ENCODE measurements at regions not wholly inside any gene's neighbourhood (a gene's known extent, or its start where the extent isn't known, plus 50 kb on each side); places are given as distances from the start of the nearest gene placed in this dataset.

- H3K4me3 Mint-ChIP-seq = no peak overlapping the region
- CTCF ChIA-PET = no interaction called here
- DNase-seq = no peak
Observed at GRCh38 chr11:134519390-134519750, 107.3 kb upstream of the B3GAT1 start.

GRCh38 chr11:134518616-134519389 lies 106.8 kb upstream of the B3GAT1 start:
- H3K36me3 Mint-ChIP-seq (ENCODE audit: low read depth) = no peaks in the 10 kb centered on the region
- intact Hi-C loops (cut with micrococcal nuclease) = no loop called here
- CTCF ChIA-PET = no interaction called here
- no peak overlapping the region for H3K27ac Mint-ChIP-seq
- H3K4me3 Mint-ChIP-seq = no peak overlapping the region
- TF ChIP-seq, protein P1, sequence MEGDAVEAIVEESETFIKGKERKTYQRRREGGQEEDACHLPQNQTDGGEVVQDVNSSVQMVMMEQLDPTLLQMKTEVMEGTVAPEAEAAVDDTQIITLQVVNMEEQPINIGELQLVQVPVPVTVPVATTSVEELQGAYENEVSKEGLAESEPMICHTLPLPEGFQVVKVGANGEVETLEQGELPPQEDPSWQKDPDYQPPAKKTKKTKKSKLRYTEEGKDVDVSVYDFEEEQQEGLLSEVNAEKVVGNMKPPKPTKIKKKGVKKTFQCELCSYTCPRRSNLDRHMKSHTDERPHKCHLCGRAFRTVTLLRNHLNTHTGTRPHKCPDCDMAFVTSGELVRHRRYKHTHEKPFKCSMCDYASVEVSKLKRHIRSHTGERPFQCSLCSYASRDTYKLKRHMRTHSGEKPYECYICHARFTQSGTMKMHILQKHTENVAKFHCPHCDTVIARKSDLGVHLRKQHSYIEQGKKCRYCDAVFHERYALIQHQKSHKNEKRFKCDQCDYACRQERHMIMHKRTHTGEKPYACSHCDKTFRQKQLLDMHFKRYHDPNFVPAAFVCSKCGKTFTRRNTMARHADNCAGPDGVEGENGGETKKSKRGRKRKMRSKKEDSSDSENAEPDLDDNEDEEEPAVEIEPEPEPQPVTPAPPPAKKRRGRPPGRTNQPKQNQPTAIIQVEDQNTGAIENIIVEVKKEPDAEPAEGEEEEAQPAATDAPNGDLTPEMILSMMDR (IDR thresholded peaks at IDR 0.05) = no peak
- DNase-seq = no peak
- no peaks in the 10 kb centered on the region for H3K9me3 Mint-ChIP-seq
- no peaks in the 10 kb centered on the region for H3K27me3 Mint-ChIP-seq
- POLR2A ChIA-PET = no interaction called here
- no peak for ATAC-seq (ENCODE audit: low read depth)
- H3K4me1 Mint-ChIP-seq = no peaks in the 10 kb centered on the region

More at GRCh38 chr11:134519390-134519750, 107.3 kb upstream of the B3GAT1 start:
- H3K36me3 Mint-ChIP-seq (ENCODE audit: low read depth) = no peaks in the 10 kb centered on the region
- H3K4me1 Mint-ChIP-seq = no peaks in the 10 kb centered on the region
- no peak for ATAC-seq (ENCODE audit: low read depth)
- intact Hi-C loops (cut with micrococcal nuclease) = no loop called here
- POLR2A ChIA-PET = no interaction called here
- H3K27ac Mint-ChIP-seq = no peak overlapping the region
- TF ChIP-seq, protein P1 (IDR thresholded peaks at IDR 0.05) = no peak
- H3K9me3 Mint-ChIP-seq = peaks cover 2% of the 10 kb centered on the region
- H3K27me3 Mint-ChIP-seq = no peaks in the 10 kb centered on the region

DNA sequence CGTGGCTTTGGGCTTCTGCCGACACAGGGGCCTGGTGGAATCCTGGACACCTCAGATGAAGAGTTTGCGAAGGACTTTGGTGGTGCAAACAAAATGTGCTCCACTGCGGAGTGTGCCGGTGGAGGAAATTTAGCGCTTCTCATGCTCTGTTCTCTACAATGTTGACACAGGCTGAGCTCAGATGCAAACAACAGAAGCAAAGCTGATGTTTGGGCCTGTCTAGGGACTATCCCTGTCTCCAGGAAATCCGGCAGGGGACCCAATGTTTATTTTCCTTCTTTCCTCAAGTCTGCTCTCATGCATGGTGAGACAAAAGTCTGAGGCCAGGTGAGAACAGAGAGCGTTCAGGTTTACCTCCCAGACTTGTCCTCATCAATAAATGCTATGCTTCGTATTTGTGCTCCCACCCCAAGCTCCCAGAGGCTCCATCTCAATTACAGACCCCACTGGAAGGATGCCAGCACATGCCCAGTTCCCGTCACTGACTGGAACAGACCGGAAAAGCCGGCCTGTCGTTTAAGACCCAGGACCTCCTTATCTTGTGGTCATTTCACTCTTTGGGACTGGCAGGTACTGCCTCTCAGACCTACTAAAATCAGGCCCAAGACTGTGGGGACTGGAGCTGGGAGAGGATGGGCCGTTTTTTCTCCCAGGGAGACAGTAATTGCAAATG lies 105.7 kb upstream of the B3GAT1 start:
- H3K36me3 Mint-ChIP-seq (ENCODE audit: low read depth) = no peaks in the 10 kb centered on the region
- H3K27ac Mint-ChIP-seq = no peak overlapping the region
- H3K4me3 Mint-ChIP-seq = no peak overlapping the region
- H3K27me3 Mint-ChIP-seq = no peaks in the 10 kb centered on the region
- ATAC-seq (ENCODE audit: low read depth) = no peak
- CTCF ChIA-PET = no interaction called here
- intact Hi-C loops (cut with micrococcal nuclease) = no loop called here
- POLR2A ChIA-PET = no interaction called here
- H3K4me1 Mint-ChIP-seq = no peaks in the 10 kb centered on the region
- no peaks in the 10 kb centered on the region for H3K9me3 Mint-ChIP-seq
- no peak for DNase-seq
- TF ChIP-seq, protein P1 (IDR thresholded peaks at IDR 0.05) = no peak

- Mint-ChIP-seq H3K36me3 (ENCODE audit: low read depth) (no peaks in the 10 kb centered on the region), H3K4me1 (no peaks in the 10 kb centered on the region), H3K27me3 (no peaks in the 10 kb centered on the region), H3K27ac (no peak overlapping the region), H3K4me3 (no peak overlapping the region), H3K9me3 (no peaks in the 10 kb centered on the region)
- CTCF ChIA-PET = no interaction called here
- TF ChIP-seq, protein P1 (IDR thresholded peaks at IDR 0.05) = no peak
- intact Hi-C loops (cut with micrococcal nuclease) = no loop called here
- POLR2A ChIA-PET = no interaction called here
- DNase-seq (no peak), ATAC-seq (ENCODE audit: low read depth) (no peak)
Observed at GRCh38 chr11:134517115-134517514, 105.1 kb upstream of the B3GAT1 start.

- Mint-ChIP-seq H3K27ac (no peak overlapping the region), H3K9me3 (no peaks in the 10 kb centered on the region), H3K4me1 (no peaks in the 10 kb centered on the region), H3K36me3 (ENCODE audit: low read depth) (no peaks in the 10 kb centered on the region), H3K27me3 (no peaks in the 10 kb centered on the region), H3K4me3 (no peak overlapping the region)
- ChIA-PET POLR2A (no interaction called here), CTCF (no interaction called here)
- intact Hi-C loops (cut with micrococcal nuclease) = no loop called here
- no peak for DNase-seq
- no peak for ATAC-seq (ENCODE audit: low read depth)
- TF ChIP-seq, protein P1 (IDR thresholded peaks at IDR 0.05) = no peak
Observed at GRCh38 chr11:134516529-134516928, 104.5 kb upstream of the B3GAT1 start.
